ENCODE measurements at regions not wholly inside any gene's neighbourhood (a gene's known extent, or its start where the extent isn't known, plus 50 kb on each side); places are given as distances from the start of the nearest gene placed in this dataset.

- DNase-seq (ENCODE audit: low spot score) = no peak
- intact Hi-C loops (cut with micrococcal nuclease; ENCODE audit: unreplicated experiment) (no loop called here), in situ Hi-C loops (cut with HindIII; ENCODE audit: extremely low pct_ligation_motif_present, low pct_unique_long_range_greater_than_20kb) (no loop called here)
- BruUV-seq (replicated peaks) = no TSS peak
- Histone ChIP-seq H2AFZ (ENCODE audit: low read length) (no peak overlapping the region), H3K36me3 (replicated peaks in 1 of 2; ENCODE audit: control insufficient read depth in 1 of 2, insufficient read depth in 2 of 2, low read length in 2 of 2) (no peaks in the 10 kb centered on the region), H3K4me2 (ENCODE audit: low read depth, low read length) (no peak overlapping the region), H3K4me3 (replicated peaks in 1 of 3; ENCODE audit: insufficient read depth in 1 of 3, low read depth in 2 of 3, low read length in 3 of 3) (no peak overlapping the region), H3K9ac (ENCODE audit: insufficient read depth, low read depth, low read length) (no peak overlapping the region), H3K9me3 (ENCODE audit: low read length) (peaks cover 7% of the 10 kb centered on the region; the same call in 1 of the 2 replicates), H3K27ac (ENCODE audit: extremely low read length, insufficient read depth, low read length) (no peak overlapping the region), H3K79me2 (ENCODE audit: insufficient read depth, low read length) (no peaks in the 10 kb centered on the region), H4K20me1 (ENCODE audit: insufficient read depth, low read length) (no peaks in the 10 kb centered on the region), H3K4me1 (ENCODE audit: insufficient read depth, low read length) (no peaks in the 10 kb centered on the region), H3K27me3 (ENCODE audit: control insufficient read depth in 1 of 2, insufficient read depth in 2 of 2, low read length in 2 of 2) (peaks cover 0 to 2% of the 10 kb centered on the region in 2 experiments; a peak in 1 of 5 replicates)
- FAIRE-seq = no peak
- ChIA-PET CTCF (ENCODE audit: low intra/inter-chr PET ratio, low total read pairs) (no interaction called here), POLR2A (no interaction called here)
- no peak for ATAC-seq
- TF ChIP-seq SMARCC2 (IDR thresholded peaks at IDR 0.05) (no peak), BRCA1 (CRISPR knock-in tag; IDR thresholded peaks at IDR 0.05) (no peak), ZNF761 (CRISPR knock-in tag; conservative IDR thresholded peaks at IDR 0.05) (no peak), TCF12 (IDR thresholded peaks at IDR 0.05) (no peak), TCF12 (CRISPR knock-in tag; IDR thresholded peaks at IDR 0.05) (no peak), MAFF (IDR thresholded peaks at IDR 0.05; ENCODE audit: low read depth, low read length) (peak; percentile 45; the same call in 1 of the 2 replicates), ZNF276 (CRISPR knock-in tag; IDR thresholded peaks at IDR 0.05; ENCODE audit: low read depth) (no peak), MAFK (conservative IDR thresholded peaks at IDR 0.05 in 1 of 2, IDR thresholded peaks at IDR 0.05 in 1 of 2; ENCODE audit: low read length in 2 of 2) (peak in 1 of 2 experiments; percentile 73; a peak in 2 of 4 replicates), GPN1 (CRISPR knock-in tag; IDR thresholded peaks at IDR 0.05; ENCODE audit: borderline replicate concordance) (no peak)
- TF ChIP-seq, protein P1, sequence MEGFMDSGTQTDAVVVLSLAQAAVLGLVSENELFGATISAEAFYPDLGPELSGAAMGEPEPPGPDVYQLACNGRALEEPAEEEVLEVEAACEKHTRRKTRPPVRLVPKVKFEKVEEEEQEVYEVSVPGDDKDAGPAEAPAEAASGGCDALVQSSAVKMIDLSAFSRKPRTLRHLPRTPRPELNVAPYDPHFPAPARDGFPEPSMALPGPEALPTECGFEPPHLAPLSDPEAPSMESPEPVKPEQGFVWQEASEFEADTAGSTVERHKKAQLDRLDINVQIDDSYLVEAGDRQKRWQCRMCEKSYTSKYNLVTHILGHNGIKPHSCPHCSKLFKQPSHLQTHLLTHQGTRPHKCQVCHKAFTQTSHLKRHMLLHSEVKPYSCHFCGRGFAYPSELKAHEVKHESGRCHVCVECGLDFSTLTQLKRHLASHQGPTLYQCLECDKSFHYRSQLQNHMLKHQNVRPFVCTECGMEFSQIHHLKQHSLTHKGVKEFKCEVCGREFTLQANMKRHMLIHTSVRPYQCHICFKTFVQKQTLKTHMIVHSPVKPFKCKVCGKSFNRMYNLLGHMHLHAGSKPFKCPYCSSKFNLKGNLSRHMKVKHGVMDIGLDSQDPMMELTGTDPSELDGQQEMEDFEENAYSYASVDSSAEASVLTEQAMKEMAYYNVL (CRISPR knock-in tag; IDR thresholded peaks at IDR 0.05; ENCODE audit: borderline replicate concordance) = no peak
- WGBS (ENCODE audit: low lambda C conversion rate) = 0% methylated on average over 1 of the region's 1 CpG
Measured at GRCh38 chr9:93771276-93771675, 183.9 kb downstream of the BARX1 start.

All from HepG2 (cell line).